GM12878 (cell line): ENCODE measurements at regions not wholly inside any gene's neighbourhood (a gene's known extent, or its start where the extent isn't known, plus 50 kb on each side); places are given as distances from the start of the nearest gene placed in this dataset.

ENCODE experiments used
- ATAC-seq: fragments of 200-7000 bp; cut with Tn5 transposase; 3 replicates; pipeline ENCODE4 v1.9.1; 2020; ENCODE audit warnings: mild to moderate bottlenecking, moderate library complexity
- BruUV-seq: library from RNA; stranded (reverse); fragments of 400-500 nt; replicated peaks from 2 replicates; lab custom pipeline; 2021; lab: Mats Ljungman, UMichigan
- CTCF ChIA-PET: fragments of 300-600 bp; sonication (Branson Sonifier 250); formaldehyde crosslinking; extraction: SDS; loops from one replicate; lab custom pipeline; 2021; ENCODE audit warnings: inconsistent platforms; lab: Yijun Ruan, JAX
- POLR2A ChIA-PET: fragments of 350-600 bp; formaldehyde crosslinking; extraction: SDS; loops from one replicate; lab custom pipeline; 2021; ENCODE audit warnings: inconsistent platforms; lab: Charles Lee
- RAD21 ChIA-PET: fragments of 300-600 bp; sonication (Branson Sonifier 250); formaldehyde crosslinking; loops from one replicate; lab custom pipeline; 2023; ENCODE audit warnings: antibody characterized with exemption; ENCODE audit not compliant: unreplicated experiment; lab: Charles Lee
- SMC1A ChIA-PET: fragments of 300-600 bp; sonication (Branson Sonifier 250); formaldehyde crosslinking; loops from one replicate; lab custom pipeline; 2023; ENCODE audit not compliant: unreplicated experiment, uncharacterized antibody; lab: Charles Lee
- DNase-seq: peaks from one replicate; pipeline ENCODE4 v3.0.0-alpha.2; 2011; ENCODE audit warnings: low read depth, low spot score
- FAIRE-seq: peaks from 3 replicates; lab custom pipeline; 2011; peaks lifted over from hg19 to GRCh38; lab: Jason Lieb, UNC
- H2AFZ ChIP-seq: 2 replicates; pipeline ENCODE4 v1.6.0; 2011; ENCODE audit warnings: low read depth, low read length, control low read depth; ENCODE audit not compliant: control insufficient read depth
- H3K27ac ChIP-seq: 2 replicates; pipeline ENCODE4 v1.5.1; 2011; ENCODE audit warnings: control low read depth; ENCODE audit not compliant: control insufficient read depth, insufficient read depth
- H3K27me3 ChIP-seq, 2 experiments: replicated peaks in 1 of 2; 2 replicates each; pipeline versions ENCODE4 v1.6.0 to v1.6.1; 2011; ENCODE audit warnings: low read length in 1 of 2; ENCODE audit not compliant: control insufficient read depth in 2 of 2, insufficient read depth in 2 of 2
- H3K36me3 ChIP-seq, 2 experiments: 2 replicates each; pipeline ENCODE4 v1.5.1; 2011; ENCODE audit warnings: low read length in 1 of 2; ENCODE audit not compliant: control insufficient read depth in 2 of 2, insufficient read depth in 2 of 2
- H3K4me1 ChIP-seq: 2 replicates; pipeline ENCODE4 v1.6.1; 2011; ENCODE audit warnings: mild to moderate bottlenecking, low read length, moderate library complexity, mixed read lengths; ENCODE audit not compliant: control insufficient read depth, insufficient read depth
- H3K4me2 ChIP-seq: 2 replicates; pipeline ENCODE4 v1.6.0; 2011; ENCODE audit warnings: control low read depth; ENCODE audit not compliant: control insufficient read depth, insufficient read depth
- H3K4me3 ChIP-seq: fragments of 200-600 bp; sonication (generic); 2 replicates; pipeline ENCODE4 v1.5.1; 2016
- H3K79me2 ChIP-seq: 2 replicates; pipeline ENCODE4 v1.6.0; 2011; ENCODE audit warnings: low read length; ENCODE audit not compliant: control insufficient read depth, insufficient read depth
- H3K9ac ChIP-seq: 2 replicates; pipeline ENCODE4 v1.8.0; 2011; ENCODE audit warnings: low read length, control low read depth, mixed read lengths; ENCODE audit not compliant: control insufficient read depth, insufficient read depth
- H3K9me3 ChIP-seq: replicated peaks from 3 replicates; pipeline ENCODE4 v1.5.1; 2011; ENCODE audit warnings: mild to moderate bottlenecking, low read length; ENCODE audit not compliant: control insufficient read depth, insufficient read depth
- H4K20me1 ChIP-seq: 2 replicates; pipeline ENCODE4 v1.6.0; 2011; ENCODE audit not compliant: control insufficient read depth, insufficient read depth
- ASH2L ChIP-seq: fragments of 300-600, 200-600 bp; sonication (generic); IDR thresholded peaks from 2 replicates; pipeline ENCODE4 v1.6.1; 2017; ENCODE audit warnings: low read depth, mild to moderate bottlenecking, borderline replicate concordance
- BACH1 ChIP-seq: fragments of 450-650 bp; IDR thresholded peaks from 2 replicates; pipeline ENCODE4 v1.6.1; 2017; ENCODE audit warnings: mild to moderate bottlenecking, borderline replicate concordance
- DPF2 ChIP-seq: fragments of 450-650 bp; IDR thresholded peaks from 2 replicates; pipeline ENCODE4 v1.6.1; 2017; ENCODE audit warnings: mild to moderate bottlenecking
- IRF4 ChIP-seq: IDR thresholded peaks from 2 replicates; pipeline ENCODE4 v1.6.1; 2011; ENCODE audit warnings: low read depth, low read length
- NFYB ChIP-seq: IDR thresholded peaks from 2 replicates; pipeline ENCODE4 v1.6.1; 2011; ENCODE audit warnings: low read depth, mild to moderate bottlenecking, low read length, improper control_type of control experiment, moderate library complexity; ENCODE audit not compliant: insufficient read depth
- NRF1 ChIP-seq: conservative IDR thresholded peaks from 2 replicates; pipeline ENCODE4 v1.6.1; 2011; ENCODE audit warnings: mild to moderate bottlenecking, low read depth, low read length, improper control_type of control experiment
- RB1 ChIP-seq: fragments of 450-650 bp; formaldehyde crosslinking; IDR thresholded peaks from 2 replicates; pipeline ENCODE4 v1.6.1; 2017; ENCODE audit warnings: mild to moderate bottlenecking, borderline replicate concordance
- SMAD1 ChIP-seq: fragments of 450-650 bp; IDR thresholded peaks from 2 replicates; pipeline ENCODE4 v1.6.1; 2018; ENCODE audit warnings: mild to moderate bottlenecking, low read depth; ENCODE audit not compliant: partially characterized antibody
- STAT1 ChIP-seq: fragments of 450-650 bp; conservative IDR thresholded peaks from 2 replicates; pipeline ENCODE4 v1.6.1; 2014; ENCODE audit warnings: antibody characterized with exemption, mild to moderate bottlenecking
- ZBED1 ChIP-seq: IDR thresholded peaks from 2 replicates; pipeline ENCODE4 v1.6.1; 2016; ENCODE audit warnings: borderline replicate concordance
- ZNF622 ChIP-seq: fragments of 450-650 bp; IDR thresholded peaks from 2 replicates; pipeline ENCODE4 v1.6.1; 2017; ENCODE audit warnings: mild to moderate bottlenecking, inconsistent platforms
- WGBS: methylation state at CpG from one replicate; pipeline ENCODE4 v1.1.6; 2016; ENCODE audit warnings: low lambda C conversion rate; ENCODE audit not compliant: insufficient replicate concordance, insufficient coverage; ENCODE audit errors: missing lambda C conversion rate; 5-methylcytosine and 5-hydroxymethylcytosine counted together
- in situ Hi-C: fragments of 300-500 bp; cut with MboI; formaldehyde crosslinking; loops from 9 replicates; pipeline ENCODE4 v1.14.3; 2018; ENCODE audit warnings: mixed read lengths
- intact Hi-C: fragments of 100-400 bp; cut with micrococcal nuclease; formaldehyde crosslinking; loops from one replicate; pipeline ENCODE4 v1.14.2; 2022; ENCODE audit not compliant: unreplicated experiment
- TF ChIP-seq, protein P1 (sequence below): fragments of 450-650 bp; formaldehyde crosslinking; IDR thresholded peaks from 2 replicates; pipeline ENCODE4 v1.4.0; 2020; ENCODE audit warnings: mild to moderate bottlenecking, moderate library complexity
- TF ChIP-seq, protein P2 (sequence below): IDR thresholded peaks from 2 replicates; pipeline ENCODE4 v1.6.1; 2011; ENCODE audit warnings: low read depth, low read length, improper control_type of control experiment, borderline replicate concordance
- TF ChIP-seq, protein P3 (sequence below): fragments of 150-350 bp; IDR thresholded peaks from 2 replicates; pipeline ENCODE4 v1.6.1; 2014; ENCODE audit warnings: mild to moderate bottlenecking, low read depth, low read length
- TF ChIP-seq, protein P4 (sequence below): fragments of 450-650 bp; IDR thresholded peaks from 2 replicates; pipeline ENCODE4 v1.6.1; 2016; ENCODE audit warnings: mild to moderate bottlenecking

DNA sequence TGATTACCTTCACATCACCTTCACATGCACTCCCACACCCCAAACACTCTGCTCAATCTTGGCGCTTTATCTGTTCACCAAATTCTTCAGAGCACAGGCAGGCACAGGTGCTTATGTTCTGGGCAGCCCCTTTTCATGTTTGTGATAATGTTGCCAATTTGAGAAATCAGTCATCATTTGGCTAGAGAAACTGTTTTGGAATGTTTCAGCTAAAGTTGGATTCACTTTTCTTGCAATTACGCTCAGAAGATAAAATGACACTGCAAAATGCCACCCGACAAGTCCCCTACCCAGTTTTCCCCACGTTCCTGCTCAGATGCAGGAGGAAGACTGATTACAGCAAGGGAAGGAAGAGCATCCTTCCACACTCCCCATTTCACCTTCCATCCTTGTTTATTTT, 192.9 kb upstream of the LRRN1 start (continued):
- no peak for TF ChIP-seq NFYB
- no peak for TF ChIP-seq ASH2L
- TF ChIP-seq BACH1, result no peak
- no peak for TF ChIP-seq DPF2

DNA sequence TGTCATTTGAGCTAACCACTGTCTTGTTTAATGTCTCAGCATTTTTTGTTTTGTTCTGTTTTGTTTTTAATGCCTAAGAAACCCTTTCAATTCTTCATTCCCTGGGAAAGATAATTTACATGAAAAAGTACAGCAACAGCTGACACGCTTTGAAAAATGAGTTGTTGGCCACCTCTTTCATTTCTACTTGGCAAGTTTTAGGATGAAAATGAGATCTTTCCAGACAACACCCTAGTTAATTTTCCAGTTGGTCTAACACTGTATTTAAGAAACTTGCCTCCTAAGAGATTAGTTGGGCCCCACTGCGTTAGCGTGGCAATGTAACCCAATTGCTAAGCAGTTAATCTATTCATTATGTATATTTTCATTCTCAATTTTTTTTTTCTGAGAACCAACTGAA, 194.0 kb upstream of the LRRN1 start:
- ChIA-PET RAD21 (no interaction called here), POLR2A (no interaction called here), SMC1A (no interaction called here), CTCF (interaction anchor here (1.4 kb wide), 1 partner anchor 17 kb away, joined by 3 read pairs; no protein-coding TSS in a partner anchor)
- no peak overlapping the region for H3K4me3 ChIP-seq
- WGBS, result 57% methylated on average over 3 of the region's 3 CpGs
- H3K79me2 ChIP-seq, result no peaks in the 10 kb centered on the region
- FAIRE-seq (no peak), ATAC-seq (no peak), DNase-seq (no peak)
- H3K36me3 ChIP-seq, result no peaks in the 10 kb centered on the region
- no peaks in the 10 kb centered on the region for H3K9me3 ChIP-seq
- H4K20me1 ChIP-seq, result no peaks in the 10 kb centered on the region
- no peaks in the 10 kb centered on the region for H3K4me1 ChIP-seq
- no peak overlapping the region for H3K27ac ChIP-seq
- no peak overlapping the region for H3K4me2 ChIP-seq
- no peak overlapping the region for H2AFZ ChIP-seq
- in situ Hi-C loops, result no loop called here
- H3K9ac ChIP-seq, result no peak overlapping the region
- H3K27me3 ChIP-seq, result no peaks in the 10 kb centered on the region
- BruUV-seq, result no TSS peak
- intact Hi-C loops, result no loop called here
- TF ChIP-seq SMAD1, result no peak
- no peak for TF ChIP-seq STAT1
- TF ChIP-seq NRF1, result no peak
- no peak for TF ChIP-seq RB1
- no peak for TF ChIP-seq ZNF622
- TF ChIP-seq, protein P1, sequence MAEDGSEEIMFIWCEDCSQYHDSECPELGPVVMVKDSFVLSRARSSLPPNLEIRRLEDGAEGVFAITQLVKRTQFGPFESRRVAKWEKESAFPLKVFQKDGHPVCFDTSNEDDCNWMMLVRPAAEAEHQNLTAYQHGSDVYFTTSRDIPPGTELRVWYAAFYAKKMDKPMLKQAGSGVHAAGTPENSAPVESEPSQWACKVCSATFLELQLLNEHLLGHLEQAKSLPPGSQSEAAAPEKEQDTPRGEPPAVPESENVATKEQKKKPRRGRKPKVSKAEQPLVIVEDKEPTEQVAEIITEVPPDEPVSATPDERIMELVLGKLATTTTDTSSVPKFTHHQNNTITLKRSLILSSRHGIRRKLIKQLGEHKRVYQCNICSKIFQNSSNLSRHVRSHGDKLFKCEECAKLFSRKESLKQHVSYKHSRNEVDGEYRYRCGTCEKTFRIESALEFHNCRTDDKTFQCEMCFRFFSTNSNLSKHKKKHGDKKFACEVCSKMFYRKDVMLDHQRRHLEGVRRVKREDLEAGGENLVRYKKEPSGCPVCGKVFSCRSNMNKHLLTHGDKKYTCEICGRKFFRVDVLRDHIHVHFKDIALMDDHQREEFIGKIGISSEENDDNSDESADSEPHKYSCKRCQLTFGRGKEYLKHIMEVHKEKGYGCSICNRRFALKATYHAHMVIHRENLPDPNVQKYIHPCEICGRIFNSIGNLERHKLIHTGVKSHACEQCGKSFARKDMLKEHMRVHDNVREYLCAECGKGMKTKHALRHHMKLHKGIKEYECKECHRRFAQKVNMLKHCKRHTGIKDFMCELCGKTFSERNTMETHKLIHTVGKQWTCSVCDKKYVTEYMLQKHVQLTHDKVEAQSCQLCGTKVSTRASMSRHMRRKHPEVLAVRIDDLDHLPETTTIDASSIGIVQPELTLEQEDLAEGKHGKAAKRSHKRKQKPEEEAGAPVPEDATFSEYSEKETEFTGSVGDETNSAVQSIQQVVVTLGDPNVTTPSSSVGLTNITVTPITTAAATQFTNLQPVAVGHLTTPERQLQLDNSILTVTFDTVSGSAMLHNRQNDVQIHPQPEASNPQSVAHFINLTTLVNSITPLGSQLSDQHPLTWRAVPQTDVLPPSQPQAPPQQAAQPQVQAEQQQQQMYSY (CRISPR knock-in tag), result no peak
- TF ChIP-seq, protein P2, sequence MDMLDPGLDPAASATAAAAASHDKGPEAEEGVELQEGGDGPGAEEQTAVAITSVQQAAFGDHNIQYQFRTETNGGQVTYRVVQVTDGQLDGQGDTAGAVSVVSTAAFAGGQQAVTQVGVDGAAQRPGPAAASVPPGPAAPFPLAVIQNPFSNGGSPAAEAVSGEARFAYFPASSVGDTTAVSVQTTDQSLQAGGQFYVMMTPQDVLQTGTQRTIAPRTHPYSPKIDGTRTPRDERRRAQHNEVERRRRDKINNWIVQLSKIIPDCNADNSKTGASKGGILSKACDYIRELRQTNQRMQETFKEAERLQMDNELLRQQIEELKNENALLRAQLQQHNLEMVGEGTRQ, result no peak
- TF ChIP-seq, protein P3, sequence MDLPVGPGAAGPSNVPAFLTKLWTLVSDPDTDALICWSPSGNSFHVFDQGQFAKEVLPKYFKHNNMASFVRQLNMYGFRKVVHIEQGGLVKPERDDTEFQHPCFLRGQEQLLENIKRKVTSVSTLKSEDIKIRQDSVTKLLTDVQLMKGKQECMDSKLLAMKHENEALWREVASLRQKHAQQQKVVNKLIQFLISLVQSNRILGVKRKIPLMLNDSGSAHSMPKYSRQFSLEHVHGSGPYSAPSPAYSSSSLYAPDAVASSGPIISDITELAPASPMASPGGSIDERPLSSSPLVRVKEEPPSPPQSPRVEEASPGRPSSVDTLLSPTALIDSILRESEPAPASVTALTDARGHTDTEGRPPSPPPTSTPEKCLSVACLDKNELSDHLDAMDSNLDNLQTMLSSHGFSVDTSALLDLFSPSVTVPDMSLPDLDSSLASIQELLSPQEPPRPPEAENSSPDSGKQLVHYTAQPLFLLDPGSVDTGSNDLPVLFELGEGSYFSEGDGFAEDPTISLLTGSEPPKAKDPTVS, result no peak
- TF ChIP-seq ZBED1, result no peak
- TF ChIP-seq, protein P4, sequence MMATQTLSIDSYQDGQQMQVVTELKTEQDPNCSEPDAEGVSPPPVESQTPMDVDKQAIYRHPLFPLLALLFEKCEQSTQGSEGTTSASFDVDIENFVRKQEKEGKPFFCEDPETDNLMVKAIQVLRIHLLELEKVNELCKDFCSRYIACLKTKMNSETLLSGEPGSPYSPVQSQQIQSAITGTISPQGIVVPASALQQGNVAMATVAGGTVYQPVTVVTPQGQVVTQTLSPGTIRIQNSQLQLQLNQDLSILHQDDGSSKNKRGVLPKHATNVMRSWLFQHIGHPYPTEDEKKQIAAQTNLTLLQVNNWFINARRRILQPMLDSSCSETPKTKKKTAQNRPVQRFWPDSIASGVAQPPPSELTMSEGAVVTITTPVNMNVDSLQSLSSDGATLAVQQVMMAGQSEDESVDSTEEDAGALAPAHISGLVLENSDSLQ, result no peak
- no peak for TF ChIP-seq IRF4
